OCI-LY1 (cell line): ENCODE measurements at regions not wholly inside any gene's neighbourhood (a gene's known extent, or its start where the extent isn't known, plus 50 kb on each side); places are given as distances from the start of the nearest gene placed in this dataset.

Source experiments
- H2AFZ ChIP-seq: fragments of 200-600 bp; sonication (generic), shearing (Covaris generic); 2 replicates; pipeline ENCODE4 v1.6.0; 2014; ENCODE audit warnings: antibody characterized with exemption, mild to moderate bottlenecking, low read length
- H3F3A ChIP-seq: fragments of 200-600 bp; sonication (generic), shearing (Covaris generic); 2 replicates; pipeline ENCODE4 v1.6.0; 2014; ENCODE audit warnings: mild to moderate bottlenecking, antibody characterized with exemption, low read length, moderate library complexity; ENCODE audit not compliant: insufficient read depth
- H3K27ac ChIP-seq: fragments of 200-600 bp; sonication (generic); 2 replicates; pipeline ENCODE4 v1.5.1; 2014; ENCODE audit warnings: low read length, mixed run types, mild to moderate bottlenecking, low read depth; ENCODE audit not compliant: poor library complexity, severe bottlenecking
- H3K27me3 ChIP-seq: fragments of 200-600 bp; sonication (generic); 2 replicates; pipeline ENCODE4 v1.6.0; 2014; ENCODE audit warnings: antibody characterized with exemption, mild to moderate bottlenecking, low read length, moderate library complexity; ENCODE audit not compliant: insufficient read depth
- H3K36me3 ChIP-seq: fragments of 200-600 bp; sonication (generic); 2 replicates; pipeline ENCODE4 v1.6.1; 2014; ENCODE audit warnings: mild to moderate bottlenecking, antibody characterized with exemption, low read length, moderate library complexity, mixed read lengths; ENCODE audit not compliant: insufficient read depth
- H3K4me1 ChIP-seq: fragments of 200-600 bp; sonication (generic); 2 replicates; pipeline ENCODE4 v1.5.1; 2014; ENCODE audit warnings: mild to moderate bottlenecking, low read length, moderate library complexity; ENCODE audit not compliant: insufficient read depth, severe bottlenecking
- H3K4me2 ChIP-seq: fragments of 200-600 bp; sonication (generic), shearing (Covaris generic); 2 replicates; pipeline ENCODE4 v1.6.1; 2014; ENCODE audit warnings: low read length
- H3K4me3 ChIP-seq: fragments of 200-600 bp; sonication (generic); 2 replicates; pipeline ENCODE4 v1.5.1; 2014; ENCODE audit warnings: low read length, low read depth, mild to moderate bottlenecking, mixed read lengths; ENCODE audit not compliant: poor library complexity, severe bottlenecking
- H3K79me2 ChIP-seq: fragments of 200-600 bp; shearing (Covaris generic); 2 replicates; pipeline ENCODE4 v1.6.1; 2016; ENCODE audit warnings: mixed run types, low read length, mixed read lengths; ENCODE audit not compliant: insufficient read depth
- H3K9ac ChIP-seq: fragments of 200-600 bp; sonication (generic), shearing (Covaris generic); 2 replicates; pipeline ENCODE4 v1.6.1; 2014; ENCODE audit warnings: mild to moderate bottlenecking, low read length, mixed read lengths
- H3K9me2 ChIP-seq: fragments of 200-600 bp; sonication (generic), shearing (Covaris generic); 2 replicates; pipeline ENCODE4 v1.6.1; 2014; ENCODE audit warnings: low read depth, mild to moderate bottlenecking, low read length, mixed read lengths
- H3K9me3 ChIP-seq: fragments of 200-600 bp; shearing (Covaris generic); 2 replicates; pipeline ENCODE4 v1.6.1; 2014; ENCODE audit warnings: low read length, mixed read lengths
- H4K20me1 ChIP-seq: fragments of 200-600 bp; sonication (generic), shearing (Covaris generic); 2 replicates; pipeline ENCODE4 v1.6.0; 2016; ENCODE audit warnings: mild to moderate bottlenecking, low read length; ENCODE audit not compliant: insufficient read depth
- EZH2 ChIP-seq: fragments of 200-600 bp; sonication (generic), shearing (Covaris generic); IDR thresholded peaks from 2 replicates; pipeline ENCODE4 v1.8.0; 2017; ENCODE audit warnings: borderline replicate concordance, mixed run types, mild to moderate bottlenecking, antibody characterized with exemption, low read length, moderate library complexity, mixed read lengths
- TF ChIP-seq, protein P1 (sequence below): fragments of 200-600 bp; sonication (generic), shearing (Covaris generic); IDR thresholded peaks from 2 replicates; pipeline ENCODE4 v1.5.1; 2017; ENCODE audit warnings: mild to moderate bottlenecking, antibody characterized with exemption, low read length, moderate library complexity, mixed read lengths

DNA sequence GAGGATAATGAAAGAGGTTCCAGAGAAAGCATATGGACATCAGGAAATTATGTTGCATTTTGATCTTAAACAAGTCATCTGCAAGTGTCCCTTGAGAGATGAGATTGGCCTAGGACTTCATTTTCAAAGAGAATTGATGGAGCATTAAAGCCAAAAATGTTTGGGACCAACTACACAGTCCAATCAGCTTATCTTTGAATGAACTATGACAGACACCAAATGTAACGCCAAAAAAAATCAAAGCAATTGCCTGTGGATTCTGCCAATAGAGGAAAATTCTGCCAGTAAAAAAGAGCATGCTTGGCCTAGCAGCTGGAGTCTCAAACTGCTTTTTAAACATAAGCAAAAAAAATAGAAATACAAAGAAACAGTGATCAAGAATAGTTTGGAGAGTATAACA, 594.5 kb upstream of the CHAC2 start:
- Histone ChIP-seq H3K9ac (no peak overlapping the region), H3K36me3 (no peaks in the 10 kb centered on the region), H3K4me2 (no peak overlapping the region), H2AFZ (no peak overlapping the region), H4K20me1 (no peaks in the 10 kb centered on the region), H3F3A (no peaks in the 10 kb centered on the region), H3K9me3 (no peaks in the 10 kb centered on the region), H3K4me3 (no peak overlapping the region), H3K4me1 (no peaks in the 10 kb centered on the region), H3K79me2 (no peaks in the 10 kb centered on the region), H3K27me3 (no peaks in the 10 kb centered on the region), H3K9me2 (no peaks in the 10 kb centered on the region), H3K27ac (no peak overlapping the region)
- TF ChIP-seq EZH2: no peak
- TF ChIP-seq, protein P1, sequence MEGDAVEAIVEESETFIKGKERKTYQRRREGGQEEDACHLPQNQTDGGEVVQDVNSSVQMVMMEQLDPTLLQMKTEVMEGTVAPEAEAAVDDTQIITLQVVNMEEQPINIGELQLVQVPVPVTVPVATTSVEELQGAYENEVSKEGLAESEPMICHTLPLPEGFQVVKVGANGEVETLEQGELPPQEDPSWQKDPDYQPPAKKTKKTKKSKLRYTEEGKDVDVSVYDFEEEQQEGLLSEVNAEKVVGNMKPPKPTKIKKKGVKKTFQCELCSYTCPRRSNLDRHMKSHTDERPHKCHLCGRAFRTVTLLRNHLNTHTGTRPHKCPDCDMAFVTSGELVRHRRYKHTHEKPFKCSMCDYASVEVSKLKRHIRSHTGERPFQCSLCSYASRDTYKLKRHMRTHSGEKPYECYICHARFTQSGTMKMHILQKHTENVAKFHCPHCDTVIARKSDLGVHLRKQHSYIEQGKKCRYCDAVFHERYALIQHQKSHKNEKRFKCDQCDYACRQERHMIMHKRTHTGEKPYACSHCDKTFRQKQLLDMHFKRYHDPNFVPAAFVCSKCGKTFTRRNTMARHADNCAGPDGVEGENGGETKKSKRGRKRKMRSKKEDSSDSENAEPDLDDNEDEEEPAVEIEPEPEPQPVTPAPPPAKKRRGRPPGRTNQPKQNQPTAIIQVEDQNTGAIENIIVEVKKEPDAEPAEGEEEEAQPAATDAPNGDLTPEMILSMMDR: no peak

DNA sequence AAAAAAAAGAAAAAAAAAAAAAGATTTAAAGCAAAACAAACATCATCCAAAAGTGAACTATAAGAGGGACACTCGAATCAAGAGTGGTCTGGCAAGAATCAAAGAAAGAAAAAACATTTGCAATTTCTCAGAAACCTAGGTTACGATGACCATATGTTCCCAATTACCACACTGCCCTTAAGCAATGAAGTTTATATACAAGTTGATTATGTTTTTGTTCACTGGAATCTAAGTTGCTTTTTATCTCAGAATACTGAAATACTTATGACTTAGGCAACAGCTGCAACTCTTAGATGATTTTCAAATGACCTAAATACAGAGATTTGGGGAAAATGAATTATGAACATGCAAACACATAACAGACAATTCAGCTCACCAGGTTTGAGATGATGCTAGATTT, 597.1 kb upstream of the CHAC2 start:
- H3K9ac ChIP-seq: no peak overlapping the region
- no peaks in the 10 kb centered on the region for H3F3A ChIP-seq
- no peaks in the 10 kb centered on the region for H3K9me3 ChIP-seq
- H3K79me2 ChIP-seq: no peaks in the 10 kb centered on the region
- no peak for TF ChIP-seq EZH2
- TF ChIP-seq, protein P1: no peak
- no peak overlapping the region for H3K4me2 ChIP-seq
- no peaks in the 10 kb centered on the region for H3K4me1 ChIP-seq
- H3K27me3 ChIP-seq: no peaks in the 10 kb centered on the region
- H4K20me1 ChIP-seq: no peaks in the 10 kb centered on the region
- no peak overlapping the region for H3K4me3 ChIP-seq
- no peak overlapping the region for H2AFZ ChIP-seq
- H3K27ac ChIP-seq: no peak overlapping the region
- H3K36me3 ChIP-seq: no peaks in the 10 kb centered on the region
- no peaks in the 10 kb centered on the region for H3K9me2 ChIP-seq

DNA sequence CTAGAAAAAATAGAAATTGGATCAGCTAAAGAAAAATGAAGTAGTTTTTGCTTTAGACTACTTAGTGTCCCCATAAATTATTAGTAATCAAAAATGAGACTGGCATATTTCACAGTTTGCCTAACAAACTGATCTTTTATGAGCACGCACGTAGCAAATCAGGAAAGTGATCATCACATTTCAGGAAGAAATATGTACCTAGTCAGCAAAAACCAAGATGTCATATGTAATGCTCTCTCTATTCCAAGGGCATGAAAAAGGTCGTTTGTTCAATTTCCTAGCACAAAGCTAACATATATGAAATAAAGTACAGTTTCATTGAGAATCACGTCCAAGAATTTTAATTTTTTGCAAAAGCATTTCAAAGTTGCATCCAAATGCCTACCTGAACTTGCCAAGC, 600.4 kb upstream of the CHAC2 start:
- H3K36me3 ChIP-seq: no peaks in the 10 kb centered on the region
- no peaks in the 10 kb centered on the region for H3F3A ChIP-seq
- H3K4me3 ChIP-seq: no peak overlapping the region
- H3K79me2 ChIP-seq: no peaks in the 10 kb centered on the region
- no peaks in the 10 kb centered on the region for H3K4me1 ChIP-seq
- H3K4me2 ChIP-seq: no peak overlapping the region
- no peaks in the 10 kb centered on the region for H3K9me2 ChIP-seq
- H2AFZ ChIP-seq: no peak overlapping the region
- H4K20me1 ChIP-seq: no peaks in the 10 kb centered on the region
- H3K27me3 ChIP-seq: no peaks in the 10 kb centered on the region
- H3K9ac ChIP-seq: no peak overlapping the region
- no peak overlapping the region for H3K27ac ChIP-seq
- H3K9me3 ChIP-seq: no peaks in the 10 kb centered on the region
- no peak for TF ChIP-seq EZH2
- TF ChIP-seq, protein P1: no peak
